Heart left ventricle (tissue), 16 donors: ENCODE measurements at regions not wholly inside any gene's neighbourhood (a gene's known extent, or its start where the extent isn't known, plus 50 kb on each side); places are given as distances from the start of the nearest gene placed in this dataset.

ENCODE experiments used
- ATAC-seq, 4 donors: fragments of 200-7000 bp; cut with Tn5 transposase; one replicate each; pipeline ENCODE4 v1.9.1; 2020 to 2022; ENCODE audit warnings: moderate library complexity in 4 of 4, mild to moderate bottlenecking in 3 of 4, moderate number of reproducible peaks in 1 of 4
- DNase-seq, 5 donors: peaks; one replicate each; pipeline ENCODE4 v3.0.0-alpha.2; 2020
- H3K27ac ChIP-seq, 12 donors: fragments of 200-600 bp; sonication (generic) in 4 of 12; one replicate each; pipeline versions ENCODE4 v1.5.0 to v1.8.0; 2016 to 2022; ENCODE audit warnings: mild to moderate bottlenecking in 2 of 12
- H3K27me3 ChIP-seq, 9 donors: fragments of 200-600 bp; sonication (generic) in 2 of 9; one replicate each; pipeline versions ENCODE4 v1.5.1 to v1.8.0; 2016 to 2022; ENCODE audit warnings: mild to moderate bottlenecking in 3 of 9
- H3K36me3 ChIP-seq, 9 donors: fragments of 200-600 bp; sonication (generic) in 2 of 9; one replicate each; pipeline versions ENCODE4 v1.5.0 to v1.8.0; 2018 to 2022; ENCODE audit warnings: mild to moderate bottlenecking in 2 of 9
- H3K4me1 ChIP-seq, 12 donors: fragments of 200-600 bp; sonication (generic) in 4 of 12; one replicate each; pipeline versions ENCODE4 v1.5.0 to v1.8.0; 2016 to 2022; ENCODE audit warnings: mild to moderate bottlenecking in 3 of 12
- H3K4me3 ChIP-seq, 12 donors: fragments of 200-600 bp; sonication (generic) in 4 of 12; one replicate each; pipeline versions ENCODE4 v1.5.0 to v1.8.0; 2017 to 2022; ENCODE audit warnings: mild to moderate bottlenecking in 9 of 12, moderate library complexity in 4 of 12
- H3K9me3 ChIP-seq, 12 donors: fragments of 200-600 bp; sonication (generic) in 4 of 12; one replicate each; pipeline versions ENCODE4 v1.5.0 to v1.8.0; 2016 to 2022; ENCODE audit warnings: mild to moderate bottlenecking in 1 of 12
- POLR2A ChIP-seq, 2 donors: fragments of 450-650 bp; IDR thresholded peaks; one replicate each; pipeline ENCODE4 v1.6.1; 2017; ENCODE audit warnings: antibody characterized with exemption in 2 of 2, mild to moderate bottlenecking in 2 of 2, moderate library complexity in 2 of 2
- WGBS, 4 donors: extraction: QIAGEN DNeasy Blood & Tissue Kit in 2 of 4; methylation state at CpG; one replicate each; pipeline versions ENCODE4 v1.1.5 to v1.1.7; 2013 to 2018; 5-methylcytosine and 5-hydroxymethylcytosine counted together
- intact Hi-C, 10 donors: fragments of 100-400 bp; cut with DNase I; formaldehyde crosslinking; loops; one replicate each; pipeline versions ENCODE4 v1.11.1 to v1.14.2; 2022
- TF ChIP-seq, protein P1 (sequence below), 12 donors: fragments of 200-600 bp; sonication (generic) in 4 of 12; IDR thresholded peaks; one replicate each; pipeline versions ENCODE4 v1.5.0 to v1.8.0; 2018 to 2022; ENCODE audit warnings: antibody characterized with exemption in 12 of 12, mild to moderate bottlenecking in 5 of 12
- donor health status: ischemic (EF 13 %, LVEDD 7.1; RV severe dilation, severe dysfunction).
- donor health status: healthy with polysubstance abuse.
- donor health status: DM: no; HTN: yes; CAD: no.
- donor health status: DM: no; HTN: no; CAD: no.
- donor health status: ischemic (EF 25% LVEDD 6.9; RV normal size, moderate dysfunction).
- donor health status: ischemic (EF 25% LVEDD 5.7; RV mildly dilated, moderate dysfunction).
- donor health status: healthy.
- donor health status: DM: yes; HTN: yes; CAD: no.
- donor health status: ischemic (EF 35%, LVEDD 5.7; RV mildly dilated, moderate dysfunction).
- donor health status: nonischemic (EF 11% LVEDD 7.7; RV severe dilation, severe dysfunction).
- donor health status: DM: yes; HTN: yes; CAD: no.
- donor health status: PGD.
- donor health status: ischemic (EF 29% LVEDD 5.4; RV normal size, mild dysfunction).
- donor health status: nonischemic (EF 23%, LVEDD 6.1; RV moderate dilation, normal function).

DNA sequence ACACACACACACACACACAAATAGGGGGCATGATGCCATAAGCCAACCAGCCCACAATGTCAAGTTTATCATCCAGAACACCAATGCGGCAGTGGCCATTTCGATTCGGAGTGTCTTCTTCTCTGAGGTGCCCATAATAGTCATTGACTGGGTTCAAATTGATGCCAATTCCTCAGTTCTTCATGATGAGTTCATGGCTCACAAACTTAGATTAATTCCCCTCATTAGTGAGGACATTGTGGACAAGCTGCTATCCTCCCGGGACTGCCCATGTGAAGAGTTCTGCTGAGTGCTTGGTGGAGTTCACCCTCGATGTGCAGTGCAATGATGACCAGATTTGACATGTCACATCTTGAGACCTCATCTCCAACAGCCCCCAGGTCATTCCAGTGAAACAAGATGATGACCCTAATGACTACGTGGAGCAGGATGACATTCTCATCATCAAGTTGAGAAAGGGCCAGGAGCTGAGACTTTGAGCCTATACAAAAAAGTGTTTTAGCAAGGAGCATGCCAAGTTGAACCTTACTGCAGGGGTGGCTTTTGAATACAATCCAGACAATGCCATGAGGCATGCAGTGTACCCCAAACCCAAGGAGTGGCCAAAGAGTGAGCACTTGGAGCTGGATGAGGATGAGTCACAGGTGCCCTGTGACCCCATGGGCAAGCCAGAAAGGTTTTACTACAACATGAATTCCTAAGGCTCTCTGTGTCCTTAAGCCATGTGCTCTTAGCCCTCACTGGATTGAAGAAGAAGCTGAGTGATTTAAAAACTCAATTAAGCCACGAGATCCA, 211.6 kb upstream of the SAMSN1 start:
- DNase-seq (no peak), ATAC-seq (no peak)

DNA sequence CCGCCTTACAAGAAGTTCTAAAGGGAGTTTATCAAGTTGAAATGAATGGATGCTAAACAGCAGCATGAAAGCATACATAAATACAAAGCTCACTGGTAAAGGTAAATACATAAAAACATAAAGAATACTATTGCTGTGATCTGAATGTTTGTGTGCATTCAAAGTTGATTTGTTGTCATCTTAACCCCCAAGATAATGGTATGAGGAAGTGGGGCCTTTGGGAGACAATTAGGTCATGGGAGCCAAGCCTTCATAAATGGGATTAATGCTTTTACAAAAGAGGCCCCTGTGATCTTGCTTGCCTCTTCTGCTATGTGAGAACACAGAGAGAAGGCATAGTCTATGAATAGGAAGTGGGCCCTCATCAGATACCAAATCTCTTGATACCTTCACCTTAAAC, 209.0 kb upstream of the SAMSN1 start:
- no peak for ATAC-seq
- no peak for TF ChIP-seq POLR2A (IDR thresholded peaks at IDR 0.05)
- TF ChIP-seq, protein P1, sequence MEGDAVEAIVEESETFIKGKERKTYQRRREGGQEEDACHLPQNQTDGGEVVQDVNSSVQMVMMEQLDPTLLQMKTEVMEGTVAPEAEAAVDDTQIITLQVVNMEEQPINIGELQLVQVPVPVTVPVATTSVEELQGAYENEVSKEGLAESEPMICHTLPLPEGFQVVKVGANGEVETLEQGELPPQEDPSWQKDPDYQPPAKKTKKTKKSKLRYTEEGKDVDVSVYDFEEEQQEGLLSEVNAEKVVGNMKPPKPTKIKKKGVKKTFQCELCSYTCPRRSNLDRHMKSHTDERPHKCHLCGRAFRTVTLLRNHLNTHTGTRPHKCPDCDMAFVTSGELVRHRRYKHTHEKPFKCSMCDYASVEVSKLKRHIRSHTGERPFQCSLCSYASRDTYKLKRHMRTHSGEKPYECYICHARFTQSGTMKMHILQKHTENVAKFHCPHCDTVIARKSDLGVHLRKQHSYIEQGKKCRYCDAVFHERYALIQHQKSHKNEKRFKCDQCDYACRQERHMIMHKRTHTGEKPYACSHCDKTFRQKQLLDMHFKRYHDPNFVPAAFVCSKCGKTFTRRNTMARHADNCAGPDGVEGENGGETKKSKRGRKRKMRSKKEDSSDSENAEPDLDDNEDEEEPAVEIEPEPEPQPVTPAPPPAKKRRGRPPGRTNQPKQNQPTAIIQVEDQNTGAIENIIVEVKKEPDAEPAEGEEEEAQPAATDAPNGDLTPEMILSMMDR (IDR thresholded peaks at IDR 0.05): no peak
- Histone ChIP-seq H3K4me1 (peaks cover 0 to 4% (median 0%) of the 10 kb centered on the region in 12 donors), H3K9me3 (peaks cover 0 to 21% (median 0%) of the 10 kb centered on the region in 12 donors), H3K4me3 (no peak overlapping the region), H3K27ac (no peak overlapping the region), H3K36me3 (no peaks in the 10 kb centered on the region), H3K27me3 (no peaks in the 10 kb centered on the region)
- WGBS, 4 donors: 86 to 95% (median 90%) methylated on average over 1 of the region's 1 CpG
- intact Hi-C loops: no loop called here
- DNase-seq: no peak

More for the DNA sequence above, 211.6 kb upstream of the SAMSN1 start:
- TF ChIP-seq, protein P1 (IDR thresholded peaks at IDR 0.05): no peak
- TF ChIP-seq POLR2A (IDR thresholded peaks at IDR 0.05): no peak
- no peak overlapping the region for H3K27ac ChIP-seq
- intact Hi-C loops: no loop called here
- peaks cover 0 to 5% (median 0%) of the 10 kb centered on the region in 12 donors for H3K4me1 ChIP-seq
- H3K4me3 ChIP-seq: no peak overlapping the region
- no peaks in the 10 kb centered on the region for H3K36me3 ChIP-seq
- peaks cover 0 to 21% (median 0%) of the 10 kb centered on the region in 12 donors for H3K9me3 ChIP-seq
- WGBS, 4 donors: 85 to 87% (median 86%) methylated on average over 7 of the region's 7 CpGs
- H3K27me3 ChIP-seq: no peaks in the 10 kb centered on the region

DNA sequence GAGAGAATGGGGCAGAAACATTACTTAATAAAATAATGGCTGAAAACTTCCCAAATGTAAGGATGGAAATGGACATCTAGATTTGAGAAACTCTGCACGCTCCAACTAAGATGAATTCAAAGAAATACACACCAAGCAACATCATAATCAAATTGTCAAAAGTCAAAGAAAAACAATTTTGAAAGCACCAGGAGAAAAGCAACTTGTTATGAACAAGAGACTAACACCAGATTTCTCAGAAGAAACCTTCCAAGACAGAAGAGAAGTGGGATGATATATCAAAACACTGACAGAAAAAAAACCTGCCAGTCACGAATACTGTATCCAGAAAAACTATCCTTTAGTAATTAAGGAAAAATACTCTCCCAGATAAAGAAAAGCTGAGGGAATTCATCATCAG, 208.6 kb upstream of the SAMSN1 start:
- H3K36me3 ChIP-seq: no peaks in the 10 kb centered on the region
- peaks cover 0 to 1% (median 0%) of the 10 kb centered on the region in 9 donors for H3K27me3 ChIP-seq
- ATAC-seq (no peak), DNase-seq (no peak)
- 77 to 86% (median 82%) methylated on average over 2 of the region's 2 CpGs for WGBS, 4 donors
- H3K4me1 ChIP-seq: peaks cover 0 to 4% (median 0%) of the 10 kb centered on the region in 12 donors
- H3K9me3 ChIP-seq: peaks cover 0 to 18% (median 0%) of the 10 kb centered on the region in 12 donors
- H3K27ac ChIP-seq: no peak overlapping the region
- intact Hi-C loops: no loop called here
- H3K4me3 ChIP-seq: no peak overlapping the region
- TF ChIP-seq POLR2A (IDR thresholded peaks at IDR 0.05): no peak
- TF ChIP-seq, protein P1 (IDR thresholded peaks at IDR 0.05): no peak

DNA sequence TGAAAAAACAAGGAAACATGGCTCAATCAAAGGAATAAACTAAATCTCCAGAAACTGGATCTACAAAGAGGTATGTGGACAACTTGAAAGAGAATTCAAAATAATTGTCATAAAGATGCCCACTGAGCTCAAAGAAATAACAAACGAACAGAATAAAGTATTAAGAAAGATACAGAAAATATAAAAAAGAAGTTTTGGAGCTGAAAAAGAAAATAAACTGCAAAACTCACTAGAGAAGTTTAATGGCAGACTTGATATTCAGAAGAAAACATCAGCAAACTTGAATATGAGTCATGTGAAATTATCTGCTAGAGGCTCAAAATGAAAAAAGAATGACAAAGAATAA, 208.1 kb upstream of the SAMSN1 start:
- 44 to 64% (median 60%) methylated on average over 1 of the region's 1 CpG for WGBS, 4 donors
- no peak for ATAC-seq
- H3K4me1 ChIP-seq: peaks cover 0 to 4% (median 0%) of the 10 kb centered on the region in 12 donors
- no peaks in the 10 kb centered on the region for H3K36me3 ChIP-seq
- no peak overlapping the region for H3K27ac ChIP-seq
- H3K9me3 ChIP-seq: peaks cover 0 to 14% (median 0%) of the 10 kb centered on the region in 12 donors
- intact Hi-C loops: no loop called here
- DNase-seq: no peak
- no peak for TF ChIP-seq POLR2A (IDR thresholded peaks at IDR 0.05)
- TF ChIP-seq, protein P1 (IDR thresholded peaks at IDR 0.05): no peak
- H3K4me3 ChIP-seq: no peak overlapping the region
- peaks cover 0 to 2% (median 0%) of the 10 kb centered on the region in 9 donors for H3K27me3 ChIP-seq
